ENCODE measurements at regions not wholly inside any gene's neighbourhood (a gene's known extent, or its start where the extent isn't known, plus 50 kb on each side); places are given as distances from the start of the nearest gene placed in this dataset.

DNA sequence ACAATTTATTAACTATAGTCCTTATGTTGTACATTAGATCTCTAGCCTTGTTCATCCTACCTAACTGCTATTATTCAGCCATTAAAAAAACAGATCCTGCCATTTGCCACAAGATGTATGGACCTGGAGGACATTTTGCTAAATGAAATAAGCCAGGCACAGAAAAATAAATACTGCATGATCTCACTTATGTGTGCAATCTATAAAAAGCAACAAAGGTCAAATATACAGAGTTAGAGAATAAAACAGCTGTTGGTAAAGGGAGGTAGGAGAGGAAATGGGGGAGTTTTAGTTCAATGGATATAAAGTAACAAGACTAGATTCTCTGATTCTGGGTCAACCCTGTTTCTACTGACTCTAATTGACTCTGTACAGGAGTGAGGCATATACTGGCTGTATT, 103.3 kb upstream of the FAM9C start:
- TF ChIP-seq POLR2A (IDR thresholded peaks at IDR 0.05; ENCODE audit: low read depth, low read length): no peak
- TF ChIP-seq POLR2AphosphoS5 (IDR thresholded peaks at IDR 0.05; ENCODE audit: low read depth, low read length): no peak
- TF ChIP-seq TAF1 (IDR thresholded peaks at IDR 0.05; ENCODE audit: borderline replicate concordance, low read depth, low read length): no peak

Data from GM12892 (cell line).